Left lobe of liver (tissue), 2 donors: ENCODE measurements at regions not wholly inside any gene's neighbourhood (a gene's known extent, or its start where the extent isn't known, plus 50 kb on each side); places are given as distances from the start of the nearest gene placed in this dataset.

Experiments used
- ATAC-seq: fragments of 200-7000 bp; cut with Tn5 transposase; one replicate; pipeline ENCODE4 v1.9.1; 2020; ENCODE audit warnings: mild to moderate bottlenecking, moderate library complexity
- DNase-seq: peaks from one replicate; pipeline ENCODE4 v3.0.0-alpha.2; 2020; ENCODE audit warnings: low spot score
- donor health status: DM: no; HTN: no; CAD: no; lungs with moderate emphysema.
- donor health status: DM: no; HTN: yes; CAD: no.

GRCh38 chr18:72942766-72943165 is 75.0 kb upstream of the NETO1 start:
- ATAC-seq (no peak), DNase-seq (no peak)

GRCh38 chr18:72940986-72941385 is 73.2 kb upstream of the NETO1 start:
- no peak for DNase-seq
- no peak for ATAC-seq

GRCh38 chr18:72940509-72940908 is 72.7 kb upstream of the NETO1 start:
- ATAC-seq (no peak), DNase-seq (no peak)

- DNase-seq (no peak), ATAC-seq (no peak)
These were observed 68.0 kb upstream of the NETO1 start for GRCh38 chr18:72935744-72936143.

- ATAC-seq, result no peak
- no peak for DNase-seq
These were observed 55.1 kb upstream of the NETO1 start for GRCh38 chr18:72922895-72923294.
